Immature natural killer cell (primary cell): ENCODE measurements at regions not wholly inside any gene's neighbourhood (a gene's known extent, or its start where the extent isn't known, plus 50 kb on each side); places are given as distances from the start of the nearest gene placed in this dataset.
"Not testable (repeated sequence)": the region's sequence is repeated elsewhere in the genome, so short reads cannot be mapped to it uniquely, and the experiment has no call there.

ENCODE experiments used
- DNase-seq, 3 donors: peaks; one replicate each; pipeline ENCODE4 v3.0.0; 2022; ENCODE audit warnings: mixed read lengths in 1 of 3
- H3K27ac Mint-ChIP-seq, 6 donors: one replicate each; pipeline ENCODE4 v1.8.0; 2020; ENCODE audit warnings: mixed read lengths in 6 of 6, mild to moderate bottlenecking in 5 of 6, inconsistent platforms in 4 of 6, moderate library complexity in 3 of 6
- H3K27me3 Mint-ChIP-seq, 3 donors: one replicate each; pipeline ENCODE4 v1.8.0; 2020 to 2021; ENCODE audit warnings: low read depth in 3 of 3, mild to moderate bottlenecking in 3 of 3, mixed read lengths in 3 of 3, moderate library complexity in 3 of 3, inconsistent platforms in 1 of 3
- H3K36me3 Mint-ChIP-seq, 3 donors: one replicate each; pipeline ENCODE4 v1.8.0; 2020; ENCODE audit warnings: mixed read lengths in 3 of 3, inconsistent platforms in 2 of 3, mild to moderate bottlenecking in 2 of 3
- H3K4me1 Mint-ChIP-seq, 2 donors: one replicate each; pipeline ENCODE4 v1.8.0; 2020; ENCODE audit warnings: inconsistent platforms in 2 of 2, mild to moderate bottlenecking in 2 of 2, mixed read lengths in 2 of 2, moderate library complexity in 1 of 2
- H3K4me3 Mint-ChIP-seq, 5 donors: one replicate each; pipeline ENCODE4 v1.8.0; 2020; ENCODE audit warnings: mild to moderate bottlenecking in 5 of 5, mixed read lengths in 5 of 5, inconsistent platforms in 3 of 5, moderate library complexity in 3 of 5
- H3K9me3 Mint-ChIP-seq, 6 donors: one replicate each; pipeline ENCODE4 v1.8.0; 2020; ENCODE audit warnings: mild to moderate bottlenecking in 6 of 6, mixed read lengths in 6 of 6, inconsistent platforms in 4 of 6, moderate library complexity in 3 of 6

GRCh38 chr1:215287362-215287761 lies 204.8 kb downstream of the KCNK2 start:
- H3K36me3 Mint-ChIP-seq = no peaks in the 10 kb centered on the region
- no peak overlapping the region for H3K27ac Mint-ChIP-seq
- H3K9me3 Mint-ChIP-seq = peaks cover 3 to 39% (median 13%) of the 10 kb centered on the region in 6 donors
- DNase-seq = no peak
- no peaks in the 10 kb centered on the region for H3K4me1 Mint-ChIP-seq
- H3K4me3 Mint-ChIP-seq = no peak overlapping the region
- H3K27me3 Mint-ChIP-seq = peaks cover 0 to 1% (median 0%) of the 10 kb centered on the region in 3 donors

- no peak for DNase-seq
- Mint-ChIP-seq H3K4me3 (no peak overlapping the region), H3K27me3 (no peaks in the 10 kb centered on the region), H3K9me3 (peaks cover 5 to 58% (median 22%) of the 10 kb centered on the region in 6 donors), H3K27ac (no peak overlapping the region), H3K4me1 (no peaks in the 10 kb centered on the region), H3K36me3 (no peaks in the 10 kb centered on the region)
Measured at GRCh38 chr1:215290018-215290417, 207.5 kb downstream of the KCNK2 start.

- no peak overlapping the region for H3K27ac Mint-ChIP-seq
- H3K9me3 Mint-ChIP-seq = peaks cover 5 to 60% (median 25%) of the 10 kb centered on the region in 6 donors
- H3K4me3 Mint-ChIP-seq = no peak overlapping the region
- no peak for DNase-seq
- no peaks in the 10 kb centered on the region for H3K4me1 Mint-ChIP-seq
- H3K36me3 Mint-ChIP-seq = no peaks in the 10 kb centered on the region
- H3K27me3 Mint-ChIP-seq = no peaks in the 10 kb centered on the region
Measured at GRCh38 chr1:215292932-215293331, 210.4 kb downstream of the KCNK2 start.

- H3K4me3 Mint-ChIP-seq = no peak overlapping the region
- no peaks in the 10 kb centered on the region for H3K4me1 Mint-ChIP-seq
- no peak overlapping the region for H3K27ac Mint-ChIP-seq
- DNase-seq = no peak
- peaks cover 0 to 2% (median 0%) of the 10 kb centered on the region in 3 donors for H3K27me3 Mint-ChIP-seq
- peaks cover 6 to 45% (median 15%) of the 10 kb centered on the region in 6 donors for H3K9me3 Mint-ChIP-seq
- H3K36me3 Mint-ChIP-seq = no peaks in the 10 kb centered on the region
Measured at GRCh38 chr1:215306426-215306825, 223.9 kb downstream of the KCNK2 start.

- Mint-ChIP-seq H3K27ac (no peak overlapping the region), H3K4me3 (no peak overlapping the region), H3K9me3 (peaks cover 0 to 76% (median 17%) of the 10 kb centered on the region in 6 donors), H3K4me1 (no peaks in the 10 kb centered on the region), H3K27me3 (peaks cover 0 to 3% (median 0%) of the 10 kb centered on the region in 3 donors), H3K36me3 (peaks cover 0 to 3% (median 0%) of the 10 kb centered on the region in 3 donors)
- DNase-seq = no peak
Measured at GRCh38 chr1:215321802-215322201, 239.3 kb downstream of the KCNK2 start.

- not testable (repeated sequence) for H3K4me1 Mint-ChIP-seq, DNase-seq
- peaks cover 0 to 65% (median 14%) of the 10 kb centered on the region in 6 donors for H3K9me3 Mint-ChIP-seq
Measured at GRCh38 chr1:215323992-215324391, 241.5 kb downstream of the KCNK2 start.

GRCh38 chr1:215330426-215330825 lies 236.7 kb upstream of the KCTD3 start:
- no peak overlapping the region for H3K4me3 Mint-ChIP-seq
- peaks cover 3 to 36% (median 10%) of the 10 kb centered on the region in 6 donors for H3K9me3 Mint-ChIP-seq
- H3K27ac Mint-ChIP-seq = no peak overlapping the region
- H3K4me1 Mint-ChIP-seq = no peaks in the 10 kb centered on the region
- DNase-seq = no peak
- H3K27me3 Mint-ChIP-seq = peaks cover 0 to 1% (median 0%) of the 10 kb centered on the region in 3 donors
- H3K36me3 Mint-ChIP-seq = no peaks in the 10 kb centered on the region

More at GRCh38 chr1:215323992-215324391, 241.5 kb downstream of the KCNK2 start:
- not testable (repeated sequence) for H3K27ac Mint-ChIP-seq, H3K36me3 Mint-ChIP-seq, H3K27me3 Mint-ChIP-seq, H3K4me3 Mint-ChIP-seq

GRCh38 chr1:215344539-215344938 lies 222.6 kb upstream of the KCTD3 start:
- H3K36me3 Mint-ChIP-seq = no peaks in the 10 kb centered on the region
- H3K4me3 Mint-ChIP-seq = no peak overlapping the region
- no peak overlapping the region for H3K27ac Mint-ChIP-seq
- H3K9me3 Mint-ChIP-seq = peaks cover 4 to 41% (median 12%) of the 10 kb centered on the region in 6 donors
- DNase-seq = no peak
- H3K4me1 Mint-ChIP-seq = no peaks in the 10 kb centered on the region
- H3K27me3 Mint-ChIP-seq = peaks cover 0 to 1% (median 1%) of the 10 kb centered on the region in 3 donors

- H3K4me1 Mint-ChIP-seq = no peaks in the 10 kb centered on the region
- peaks cover 0 to 1% (median under 1%) of the 10 kb centered on the region in 3 donors for H3K27me3 Mint-ChIP-seq
- no peak overlapping the region for H3K4me3 Mint-ChIP-seq
- no peaks in the 10 kb centered on the region for H3K36me3 Mint-ChIP-seq
- no peak for DNase-seq
- H3K27ac Mint-ChIP-seq = no peak overlapping the region
- peaks cover 2 to 37% (median 10%) of the 10 kb centered on the region in 6 donors for H3K9me3 Mint-ChIP-seq
Measured at GRCh38 chr1:215345208-215345607, 221.9 kb upstream of the KCTD3 start.

- DNase-seq = no peak
- Mint-ChIP-seq H3K4me3 (no peak overlapping the region), H3K36me3 (no peaks in the 10 kb centered on the region), H3K27ac (no peak overlapping the region), H3K9me3 (peaks cover 2 to 37% (median 10%) of the 10 kb centered on the region in 6 donors), H3K4me1 (no peaks in the 10 kb centered on the region), H3K27me3 (peaks cover 0 to 1% (median 0%) of the 10 kb centered on the region in 3 donors)
Measured at GRCh38 chr1:215345766-215346165, 221.3 kb upstream of the KCTD3 start.

- no peaks in the 10 kb centered on the region for H3K4me1 Mint-ChIP-seq
- no peak overlapping the region for H3K4me3 Mint-ChIP-seq
- DNase-seq = no peak
- peaks cover 6 to 58% (median 17%) of the 10 kb centered on the region in 6 donors for H3K9me3 Mint-ChIP-seq
- H3K27me3 Mint-ChIP-seq = no peaks in the 10 kb centered on the region
- no peaks in the 10 kb centered on the region for H3K36me3 Mint-ChIP-seq
- H3K27ac Mint-ChIP-seq = no peak overlapping the region
Measured at GRCh38 chr1:215357901-215358300, 209.2 kb upstream of the KCTD3 start.

GRCh38 chr1:215358356-215358755 lies 208.7 kb upstream of the KCTD3 start:
- no peak overlapping the region for H3K4me3 Mint-ChIP-seq
- H3K36me3 Mint-ChIP-seq = no peaks in the 10 kb centered on the region
- peaks cover 6 to 58% (median 20%) of the 10 kb centered on the region in 6 donors for H3K9me3 Mint-ChIP-seq
- H3K27ac Mint-ChIP-seq = no peak overlapping the region
- no peaks in the 10 kb centered on the region for H3K4me1 Mint-ChIP-seq
- no peak for DNase-seq
- peaks cover 0 to 2% (median 0%) of the 10 kb centered on the region in 3 donors for H3K27me3 Mint-ChIP-seq

GRCh38 chr1:215360031-215360430 lies 207.1 kb upstream of the KCTD3 start:
- peaks cover 8 to 59% (median 25%) of the 10 kb centered on the region in 6 donors for H3K9me3 Mint-ChIP-seq
- peaks cover 0 to 2% (median 0%) of the 10 kb centered on the region in 3 donors for H3K27me3 Mint-ChIP-seq
- H3K36me3 Mint-ChIP-seq = peaks cover 0 to 4% (median 0%) of the 10 kb centered on the region in 3 donors
- no peak overlapping the region for H3K4me3 Mint-ChIP-seq
- no peak for DNase-seq
- H3K4me1 Mint-ChIP-seq = no peaks in the 10 kb centered on the region
- H3K27ac Mint-ChIP-seq = no peak overlapping the region

- DNase-seq = no peak
- Mint-ChIP-seq H3K27me3 (peaks cover 0 to 2% (median 0%) of the 10 kb centered on the region in 3 donors), H3K27ac (no peak overlapping the region), H3K36me3 (peaks cover 0 to 4% (median 0%) of the 10 kb centered on the region in 3 donors), H3K4me1 (no peaks in the 10 kb centered on the region), H3K9me3 (peaks cover 9 to 56% (median 24%) of the 10 kb centered on the region in 6 donors), H3K4me3 (no peak overlapping the region)
Measured at GRCh38 chr1:215360758-215361157, 206.3 kb upstream of the KCTD3 start.

- Mint-ChIP-seq H3K36me3 (no peaks in the 10 kb centered on the region), H3K27me3 (peaks cover 0 to 4% (median 0%) of the 10 kb centered on the region in 3 donors)
Measured at GRCh38 chr1:215375381-215375780, 191.7 kb upstream of the KCTD3 start.

More at GRCh38 chr1:215375381-215375780, 191.7 kb upstream of the KCTD3 start:
- H3K27ac Mint-ChIP-seq = no peak overlapping the region
- H3K4me1 Mint-ChIP-seq = no peaks in the 10 kb centered on the region
- H3K9me3 Mint-ChIP-seq = peaks cover 7 to 37% (median 16%) of the 10 kb centered on the region in 6 donors
- DNase-seq = no peak
- no peak overlapping the region for H3K4me3 Mint-ChIP-seq
